ENCODE measurements at regions not wholly inside any gene's neighbourhood (a gene's known extent, or its start where the extent isn't known, plus 50 kb on each side); places are given as distances from the start of the nearest gene placed in this dataset.
"Not testable (repeated sequence)": the region's sequence is repeated elsewhere in the genome, so short reads cannot be mapped to it uniquely, and the experiment has no call there.

GRCh38 chr16:33583702-33584101, 124.3 kb downstream of the TP53TG3F start:
- not testable (repeated sequence) for H3K36me3 ChIP-seq, H3K9me3 ChIP-seq, DNase-seq, H3K4me3 ChIP-seq, H3K27me3 ChIP-seq

GRCh38 chr16:33588589-33588988, 129.2 kb downstream of the TP53TG3F start:
- H3K36me3 ChIP-seq, H3K9me3 ChIP-seq, H3K27me3 ChIP-seq, DNase-seq, H3K4me3 ChIP-seq: not testable (repeated sequence)

- DNase-seq, H3K9me3 ChIP-seq, H3K27me3 ChIP-seq, H3K4me3 ChIP-seq, H3K36me3 ChIP-seq: not testable (repeated sequence)
Observed at GRCh38 chr16:33593344-33593743, 133.9 kb downstream of the TP53TG3F start.

GRCh38 chr16:33595074-33595473, 135.7 kb downstream of the TP53TG3F start:
- H3K27me3 ChIP-seq, H3K36me3 ChIP-seq, H3K4me3 ChIP-seq, H3K9me3 ChIP-seq, DNase-seq: not testable (repeated sequence)

GRCh38 chr16:33601029-33601428, 141.6 kb downstream of the TP53TG3F start:
- H3K27me3 ChIP-seq, H3K4me3 ChIP-seq, H3K9me3 ChIP-seq, DNase-seq, H3K36me3 ChIP-seq: not testable (repeated sequence)

GRCh38 chr16:33623535-33624077, 164.2 kb downstream of the TP53TG3F start:
- H3K4me3 ChIP-seq, H3K9me3 ChIP-seq, H3K36me3 ChIP-seq, DNase-seq, H3K27me3 ChIP-seq: not testable (repeated sequence)

GRCh38 chr16:33628895-33629294, 169.5 kb downstream of the TP53TG3F start:
- H3K9me3 ChIP-seq, H3K36me3 ChIP-seq, H3K27me3 ChIP-seq, DNase-seq, H3K4me3 ChIP-seq: not testable (repeated sequence)

GRCh38 chr16:33631713-33632112, 172.3 kb downstream of the TP53TG3F start:
- peak; percentile 13 for DNase-seq
- not testable (repeated sequence) for H3K9me3 ChIP-seq, H3K4me3 ChIP-seq, H3K36me3 ChIP-seq, H3K27me3 ChIP-seq

GRCh38 chr16:33634057-33634456, 174.6 kb downstream of the TP53TG3F start:
- H3K4me3 ChIP-seq, H3K9me3 ChIP-seq, DNase-seq, H3K36me3 ChIP-seq, H3K27me3 ChIP-seq: not testable (repeated sequence)

GRCh38 chr16:33636760-33637159, 177.3 kb downstream of the TP53TG3F start:
- H3K36me3 ChIP-seq, DNase-seq, H3K9me3 ChIP-seq, H3K4me3 ChIP-seq, H3K27me3 ChIP-seq: not testable (repeated sequence)

GRCh38 chr16:33643270-33643669, 183.9 kb downstream of the TP53TG3F start:
- H3K27me3 ChIP-seq, H3K36me3 ChIP-seq, DNase-seq, H3K9me3 ChIP-seq, H3K4me3 ChIP-seq: not testable (repeated sequence)

- not testable (repeated sequence) for H3K9me3 ChIP-seq, H3K36me3 ChIP-seq, H3K4me3 ChIP-seq, DNase-seq, H3K27me3 ChIP-seq
Observed at GRCh38 chr16:33643698-33644381, 184.4 kb downstream of the TP53TG3F start.

- not testable (repeated sequence) for H3K9me3 ChIP-seq, H3K36me3 ChIP-seq, H3K4me3 ChIP-seq, H3K27me3 ChIP-seq
- peak; percentile 56 for DNase-seq
Observed at GRCh38 chr16:33646386-33646785, 187.0 kb downstream of the TP53TG3F start.

- not testable (repeated sequence) for H3K27me3 ChIP-seq, H3K9me3 ChIP-seq, DNase-seq, H3K4me3 ChIP-seq, H3K36me3 ChIP-seq
Observed at GRCh38 chr16:33655756-33656155, 196.3 kb downstream of the TP53TG3F start.

- not testable (repeated sequence) for H3K4me3 ChIP-seq, H3K27me3 ChIP-seq, H3K9me3 ChIP-seq, H3K36me3 ChIP-seq, DNase-seq
Observed at GRCh38 chr16:33656394-33656793, 197.0 kb downstream of the TP53TG3F start.

GRCh38 chr16:33657717-33658116, 198.3 kb downstream of the TP53TG3F start:
- not testable (repeated sequence) for H3K4me3 ChIP-seq, H3K27me3 ChIP-seq, H3K36me3 ChIP-seq, DNase-seq, H3K9me3 ChIP-seq

GRCh38 chr16:33680791-33681190, 221.4 kb downstream of the TP53TG3F start:
- H3K4me3 ChIP-seq, H3K27me3 ChIP-seq, DNase-seq, H3K36me3 ChIP-seq, H3K9me3 ChIP-seq: not testable (repeated sequence)

GRCh38 chr16:33700320-33700719, 240.9 kb downstream of the TP53TG3F start:
- not testable (repeated sequence) for H3K4me3 ChIP-seq, H3K27me3 ChIP-seq, H3K36me3 ChIP-seq, DNase-seq, H3K9me3 ChIP-seq
